ENCODE measurements at regions not wholly inside any gene's neighbourhood (a gene's known extent, or its start where the extent isn't known, plus 50 kb on each side); places are given as distances from the start of the nearest gene placed in this dataset.
"Not testable (repeated sequence)": the region's sequence is repeated elsewhere in the genome, so short reads cannot be mapped to it uniquely, and the experiment has no call there.

DNA sequence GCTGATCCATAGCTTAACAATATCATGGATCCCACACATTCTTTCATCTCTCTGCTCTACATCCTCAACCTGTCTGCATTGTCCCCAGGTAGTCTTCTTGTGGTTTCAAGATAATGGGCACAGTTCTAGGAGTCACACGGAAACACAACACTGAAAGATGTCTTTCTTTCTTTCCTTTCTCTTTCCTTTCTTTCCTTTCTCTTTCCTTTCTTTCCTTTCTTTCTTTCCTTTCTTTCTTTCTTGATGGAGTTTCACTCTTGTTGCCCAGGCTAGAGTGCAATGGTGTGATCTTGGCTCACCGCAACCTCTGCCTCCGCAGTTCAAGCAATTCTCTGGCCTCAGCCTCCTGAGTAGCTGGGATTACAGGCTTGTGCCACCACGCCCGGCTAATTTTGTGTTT is 76.2 kb upstream of the PPM1B start:
- H3K4me3 Mint-ChIP-seq; H3K9me3 Mint-ChIP-seq; H3K27ac Mint-ChIP-seq; ATAC-seq (replicated peaks in 1 of 2); DNase-seq; H3K36me3 Mint-ChIP-seq (ENCODE audit: insufficient read depth in 2 of 2): not testable (repeated sequence)
- peaks cover 11% of the 10 kb centered on the region for H3K27me3 Mint-ChIP-seq (ENCODE audit: low read depth)
- H3K4me1 Mint-ChIP-seq (ENCODE audit: low read depth) = peaks cover 24% of the 10 kb centered on the region

DNA sequence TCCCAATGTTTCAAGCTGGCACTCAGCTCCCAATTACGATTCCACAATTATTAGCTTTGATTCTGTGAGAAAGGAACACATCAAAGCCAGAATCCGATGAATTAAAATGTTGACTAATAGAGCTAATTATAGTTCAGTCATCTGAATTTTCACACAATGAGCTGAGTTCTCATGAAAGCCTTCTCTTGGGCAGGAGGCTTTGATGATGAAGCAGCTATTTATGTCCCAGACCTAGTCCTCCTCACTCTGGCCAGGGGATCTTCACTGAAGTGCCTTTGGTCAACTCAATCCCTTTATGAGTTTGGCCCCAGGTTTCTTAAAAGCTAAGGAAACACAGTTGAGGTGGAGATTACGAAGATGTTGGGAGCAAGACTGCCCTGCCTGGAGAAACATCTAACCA is 74.7 kb upstream of the PPM1B start:
- H3K9me3 Mint-ChIP-seq = no peaks in the 10 kb centered on the region
- no peak for ATAC-seq (replicated peaks in 1 of 2)
- no peak for DNase-seq
- no peak overlapping the region for H3K27ac Mint-ChIP-seq
- peaks cover 28% of the 10 kb centered on the region for H3K4me1 Mint-ChIP-seq (ENCODE audit: low read depth)
- H3K4me3 Mint-ChIP-seq = no peak overlapping the region
- H3K36me3 Mint-ChIP-seq (ENCODE audit: insufficient read depth in 2 of 2) = no peaks in the 10 kb centered on the region
- H3K27me3 Mint-ChIP-seq (ENCODE audit: low read depth) = peaks cover 5% of the 10 kb centered on the region

DNA sequence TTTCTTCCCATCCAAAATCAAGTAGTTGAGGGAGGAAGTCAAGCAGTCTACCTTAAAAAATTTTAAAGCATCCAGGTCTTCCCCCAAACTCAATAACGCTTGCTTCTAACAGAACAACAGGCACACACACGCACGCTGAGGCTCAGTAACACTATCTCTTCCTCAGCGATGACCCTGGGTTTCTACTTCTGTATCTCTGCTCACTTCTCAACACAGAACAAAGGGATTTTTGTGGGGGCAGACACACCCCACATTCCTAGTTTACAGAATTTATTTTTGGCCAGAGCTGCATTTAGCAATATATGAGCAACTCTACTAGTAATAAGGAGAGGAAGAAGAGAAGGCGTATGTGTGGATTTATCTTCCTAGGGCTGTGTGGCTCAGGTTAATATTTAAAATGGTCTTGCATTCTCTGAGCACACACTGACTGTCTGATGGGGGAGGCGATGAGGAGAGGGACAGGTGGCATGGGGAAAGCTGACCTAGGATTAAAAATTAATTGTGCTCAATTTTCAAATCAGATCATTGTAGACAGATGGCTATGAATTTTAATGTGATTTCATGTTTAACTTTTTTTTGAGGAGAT is 71.3 kb upstream of the PPM1B start:
- Mint-ChIP-seq H3K27me3 (ENCODE audit: low read depth) (peaks cover 5% of the 10 kb centered on the region), H3K4me3 (no peak overlapping the region)
- ATAC-seq (replicated peaks in 1 of 2) = no peak

DNA sequence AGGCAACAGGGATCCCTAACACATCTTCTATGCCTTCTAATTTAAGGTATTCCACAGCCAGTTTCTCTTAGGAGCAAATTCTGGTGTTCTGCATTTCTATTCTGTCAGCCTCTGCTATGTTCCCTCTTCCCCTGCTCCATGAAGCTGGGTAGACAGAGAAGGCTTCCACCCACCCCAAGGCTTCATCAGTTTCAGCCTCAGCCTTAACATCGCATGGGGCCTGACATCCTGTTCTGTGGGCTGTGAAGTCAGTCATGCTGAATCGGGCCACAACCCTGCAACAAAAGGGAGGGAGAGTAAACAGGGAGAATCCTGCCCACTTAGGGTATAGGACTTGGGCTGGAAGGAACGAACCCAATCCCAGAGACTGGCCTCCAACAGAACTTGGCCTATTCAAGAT is 70.6 kb upstream of the PPM1B start:
- Mint-ChIP-seq H3K9me3 (no peaks in the 10 kb centered on the region), H3K4me1 (ENCODE audit: low read depth) (peaks cover 23% of the 10 kb centered on the region), H3K27ac (no peak overlapping the region), H3K36me3 (ENCODE audit: insufficient read depth in 2 of 2) (no peaks in the 10 kb centered on the region), H3K4me3 (no peak overlapping the region), H3K27me3 (ENCODE audit: low read depth) (peaks cover 5% of the 10 kb centered on the region)
- ATAC-seq (replicated peaks in 1 of 2) = peak; percentile 38 to 66
- no peak for DNase-seq

More for the DNA sequence above, 71.3 kb upstream of the PPM1B start:
- DNase-seq = no peak
- Mint-ChIP-seq H3K36me3 (ENCODE audit: insufficient read depth in 2 of 2) (no peaks in the 10 kb centered on the region), H3K9me3 (no peaks in the 10 kb centered on the region), H3K4me1 (ENCODE audit: low read depth) (peaks cover 19% of the 10 kb centered on the region), H3K27ac (no peak overlapping the region)

DNA sequence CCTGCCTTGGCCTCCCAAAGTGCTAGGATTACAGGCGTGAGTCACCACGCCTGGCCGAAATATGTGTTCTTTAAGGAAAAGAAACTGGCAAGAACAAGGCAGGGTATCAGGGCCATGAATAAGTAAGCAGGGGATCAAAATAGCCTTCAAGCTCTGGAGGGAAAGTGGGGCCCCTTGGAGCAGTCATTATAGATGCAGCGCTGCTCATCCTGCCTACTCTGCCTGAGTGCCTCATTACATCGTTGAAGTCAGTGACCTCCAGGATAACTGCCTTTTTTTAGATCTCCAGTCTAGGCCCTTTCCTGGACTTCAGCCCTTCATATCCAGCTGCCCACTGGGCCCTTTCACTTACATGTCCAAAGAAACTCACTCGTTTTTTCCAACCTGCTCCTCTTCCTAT is 69.8 kb upstream of the PPM1B start:
- Mint-ChIP-seq H3K4me3 (no peak overlapping the region), H3K27me3 (ENCODE audit: low read depth) (peaks cover 5% of the 10 kb centered on the region), H3K4me1 (ENCODE audit: low read depth) (peaks cover 28% of the 10 kb centered on the region), H3K36me3 (ENCODE audit: insufficient read depth in 2 of 2) (no peaks in the 10 kb centered on the region), H3K27ac (no peak overlapping the region), H3K9me3 (no peaks in the 10 kb centered on the region)
- ATAC-seq (replicated peaks in 1 of 2) = no peak
- no peak for DNase-seq

DNA sequence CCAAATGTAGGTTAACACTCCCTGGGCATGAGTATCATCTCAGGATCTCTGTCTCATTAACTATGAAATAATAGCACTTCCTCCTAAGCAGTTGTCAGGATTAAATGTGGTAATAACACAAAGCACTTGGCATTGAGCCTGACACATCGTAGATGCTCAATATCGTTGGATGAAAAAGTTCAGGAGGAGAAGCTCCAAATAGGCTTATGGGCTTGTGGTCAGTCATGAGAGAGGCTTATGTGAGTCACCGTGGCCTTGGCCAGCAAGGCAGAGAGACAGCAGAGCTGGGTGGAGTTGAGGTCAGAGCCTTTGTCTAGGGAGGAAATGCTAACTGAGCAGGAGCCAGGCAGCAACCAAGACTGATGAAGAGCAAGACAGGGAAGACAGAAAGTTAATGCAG is 68.3 kb upstream of the PPM1B start:
- ATAC-seq (replicated peaks in 1 of 2) (peak; percentile 50), DNase-seq (no peak)
- Mint-ChIP-seq H3K9me3 (no peaks in the 10 kb centered on the region), H3K27ac (no peak overlapping the region), H3K36me3 (ENCODE audit: insufficient read depth in 2 of 2) (no peaks in the 10 kb centered on the region), H3K4me1 (ENCODE audit: low read depth) (peaks cover 28% of the 10 kb centered on the region), H3K4me3 (no peak overlapping the region), H3K27me3 (ENCODE audit: low read depth) (peaks cover 5% of the 10 kb centered on the region)

DNA sequence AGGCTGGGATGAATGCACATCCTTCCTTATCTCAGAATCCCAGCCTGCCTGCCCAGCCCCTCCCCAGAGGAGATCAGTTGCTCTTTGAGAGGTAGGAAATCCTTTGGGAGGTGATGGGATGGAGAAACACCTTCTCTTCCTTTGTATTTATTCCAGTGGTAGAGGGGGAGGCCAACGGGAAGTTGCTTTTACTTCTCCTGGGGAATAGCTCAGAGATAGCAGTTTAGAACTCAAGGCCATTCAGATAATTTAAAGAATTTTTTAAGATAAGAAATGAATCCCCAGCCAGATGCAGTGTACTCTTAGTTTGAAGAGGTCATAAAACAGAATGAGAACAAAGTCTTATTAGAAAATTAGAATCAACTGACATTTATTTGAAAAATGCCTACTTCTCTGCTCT is 67.4 kb upstream of the PPM1B start:
- peaks cover 28% of the 10 kb centered on the region for H3K4me1 Mint-ChIP-seq (ENCODE audit: low read depth)
- no peaks in the 10 kb centered on the region for H3K36me3 Mint-ChIP-seq (ENCODE audit: insufficient read depth in 2 of 2)
- DNase-seq = no peak
- H3K9me3 Mint-ChIP-seq = no peaks in the 10 kb centered on the region
- peaks cover 5% of the 10 kb centered on the region for H3K27me3 Mint-ChIP-seq (ENCODE audit: low read depth)
- H3K27ac Mint-ChIP-seq = no peak overlapping the region
- H3K4me3 Mint-ChIP-seq = no peak overlapping the region
- ATAC-seq (replicated peaks in 1 of 2) = no peak

DNA sequence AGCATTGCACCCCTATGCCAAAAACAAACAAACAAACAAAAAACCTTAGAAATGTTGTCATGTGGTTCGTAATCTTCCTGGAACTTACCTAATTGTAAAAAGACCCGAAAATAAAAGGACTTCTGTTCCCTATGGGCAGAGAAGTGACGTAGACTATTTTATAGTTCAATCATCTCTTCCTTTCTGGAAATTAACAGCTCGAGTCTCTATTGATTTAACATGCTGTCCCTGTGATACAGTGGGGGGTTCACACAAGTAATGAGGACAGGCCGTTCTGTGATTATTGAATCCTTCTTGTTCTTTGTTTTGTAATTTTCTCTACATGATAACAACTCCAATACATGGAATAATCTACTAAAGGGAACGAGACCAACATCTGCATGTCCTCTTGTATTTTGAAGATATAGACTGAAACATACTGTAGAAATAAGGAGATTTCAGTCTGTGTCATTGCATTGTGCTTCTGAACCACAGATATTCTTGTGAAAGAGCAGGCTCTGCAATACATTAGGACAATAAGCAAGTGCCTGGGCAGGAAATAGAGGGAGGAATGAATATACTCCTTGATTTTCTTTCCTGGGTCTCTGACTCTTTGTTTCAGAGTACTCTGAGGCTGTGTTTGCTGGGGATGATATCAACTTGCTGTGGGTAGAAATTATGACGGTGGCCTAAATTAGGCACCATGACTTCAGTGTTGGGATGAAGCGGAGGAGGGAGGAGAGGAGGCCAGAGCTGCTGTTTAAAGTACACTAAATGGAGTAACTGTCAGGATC is 65.7 kb upstream of the PPM1B start:
- peak overlapping the region; percentile 31 for H3K27ac Mint-ChIP-seq
- DNase-seq (no peak), ATAC-seq (replicated peaks in 1 of 2) (peak; percentile 64 to 82)
- peaks cover 20% of the 10 kb centered on the region for H3K4me1 Mint-ChIP-seq (ENCODE audit: low read depth)
- no peaks in the 10 kb centered on the region for H3K27me3 Mint-ChIP-seq (ENCODE audit: low read depth)
- peak overlapping the region in 1 of 2 donors; percentile 32 for H3K4me3 Mint-ChIP-seq
- no peaks in the 10 kb centered on the region for H3K36me3 Mint-ChIP-seq (ENCODE audit: insufficient read depth in 2 of 2)
- no peaks in the 10 kb centered on the region for H3K9me3 Mint-ChIP-seq

DNA sequence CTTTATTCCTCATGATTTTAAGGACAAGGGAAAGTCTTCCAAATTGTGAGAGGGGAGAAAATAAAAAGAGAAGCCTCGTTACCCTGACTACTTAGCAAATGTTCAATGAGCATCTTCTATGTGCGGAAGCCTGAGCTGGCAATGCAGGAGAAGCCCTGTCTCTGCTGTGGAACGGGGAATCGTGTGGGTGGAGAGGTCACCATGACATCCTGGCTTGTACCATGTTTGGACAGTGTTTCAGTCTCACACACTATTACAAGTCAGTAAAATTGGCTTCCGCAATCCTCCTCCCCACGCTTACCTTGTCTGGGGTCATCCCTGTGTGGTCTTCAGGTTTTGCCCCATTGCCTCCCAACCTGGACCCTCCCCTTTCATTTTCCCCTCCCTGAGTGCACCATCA is 65.0 kb upstream of the PPM1B start:
- Mint-ChIP-seq H3K4me3 (peak overlapping the region in 1 of 2 donors; percentile 32), H3K36me3 (ENCODE audit: insufficient read depth in 2 of 2) (no peaks in the 10 kb centered on the region), H3K4me1 (ENCODE audit: low read depth) (peaks cover 18% of the 10 kb centered on the region), H3K27me3 (ENCODE audit: low read depth) (no peaks in the 10 kb centered on the region), H3K27ac (no peak overlapping the region), H3K9me3 (no peaks in the 10 kb centered on the region)
- DNase-seq (no peak), ATAC-seq (replicated peaks in 1 of 2) (no peak)

DNA sequence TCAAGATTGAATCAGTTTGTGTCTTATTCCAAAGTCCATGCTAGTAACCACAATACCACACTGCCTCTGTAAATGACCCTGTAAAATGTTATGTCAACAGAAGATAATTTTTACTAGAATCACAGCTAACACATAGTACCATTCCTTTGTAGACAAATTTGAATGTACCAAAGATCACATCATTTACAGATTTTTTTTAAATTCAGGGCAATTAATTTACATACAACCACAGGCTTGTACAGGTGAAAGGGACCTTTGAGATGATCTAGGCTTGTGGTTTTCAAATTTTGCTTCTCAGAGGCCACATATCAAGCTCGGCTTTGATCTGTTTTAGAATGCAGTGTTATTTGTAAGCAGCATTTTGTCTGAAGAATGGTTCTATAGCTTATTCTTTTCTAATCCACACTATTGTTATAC is 63.8 kb upstream of the PPM1B start:
- Mint-ChIP-seq H3K4me3 (no peak overlapping the region), H3K36me3 (ENCODE audit: insufficient read depth in 2 of 2) (no peaks in the 10 kb centered on the region), H3K27me3 (ENCODE audit: low read depth) (no peaks in the 10 kb centered on the region), H3K4me1 (ENCODE audit: low read depth) (peaks cover 25% of the 10 kb centered on the region), H3K9me3 (no peaks in the 10 kb centered on the region), H3K27ac (no peak overlapping the region)
- ATAC-seq (replicated peaks in 1 of 2) = no peak
- no peak for DNase-seq

DNA sequence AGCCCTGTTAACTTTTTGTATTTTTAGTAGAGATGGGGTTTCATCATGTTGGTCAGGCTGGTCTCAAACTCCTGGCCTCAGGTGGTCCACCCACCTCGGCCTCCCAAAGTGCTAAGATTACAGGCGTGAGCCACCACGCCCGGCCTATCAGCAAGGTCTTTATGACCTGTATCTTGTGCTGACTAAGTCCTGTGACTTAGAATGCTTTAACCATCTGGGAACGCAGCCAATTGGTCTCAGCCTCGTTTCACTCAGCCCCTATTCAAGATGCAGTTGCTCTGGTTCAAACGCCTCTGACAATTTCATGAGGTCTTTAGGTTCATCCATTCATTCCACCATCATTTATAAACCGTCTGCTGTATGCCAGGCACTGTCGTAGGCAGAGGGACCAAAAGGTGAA is 62.2 kb upstream of the PPM1B start:
- H3K4me3 Mint-ChIP-seq; H3K27me3 Mint-ChIP-seq (ENCODE audit: low read depth); DNase-seq; H3K36me3 Mint-ChIP-seq (ENCODE audit: insufficient read depth in 2 of 2); H3K9me3 Mint-ChIP-seq; ATAC-seq (replicated peaks in 1 of 2); H3K27ac Mint-ChIP-seq: not testable (repeated sequence)
- H3K4me1 Mint-ChIP-seq (ENCODE audit: low read depth) = peaks cover 20% of the 10 kb centered on the region

DNA sequence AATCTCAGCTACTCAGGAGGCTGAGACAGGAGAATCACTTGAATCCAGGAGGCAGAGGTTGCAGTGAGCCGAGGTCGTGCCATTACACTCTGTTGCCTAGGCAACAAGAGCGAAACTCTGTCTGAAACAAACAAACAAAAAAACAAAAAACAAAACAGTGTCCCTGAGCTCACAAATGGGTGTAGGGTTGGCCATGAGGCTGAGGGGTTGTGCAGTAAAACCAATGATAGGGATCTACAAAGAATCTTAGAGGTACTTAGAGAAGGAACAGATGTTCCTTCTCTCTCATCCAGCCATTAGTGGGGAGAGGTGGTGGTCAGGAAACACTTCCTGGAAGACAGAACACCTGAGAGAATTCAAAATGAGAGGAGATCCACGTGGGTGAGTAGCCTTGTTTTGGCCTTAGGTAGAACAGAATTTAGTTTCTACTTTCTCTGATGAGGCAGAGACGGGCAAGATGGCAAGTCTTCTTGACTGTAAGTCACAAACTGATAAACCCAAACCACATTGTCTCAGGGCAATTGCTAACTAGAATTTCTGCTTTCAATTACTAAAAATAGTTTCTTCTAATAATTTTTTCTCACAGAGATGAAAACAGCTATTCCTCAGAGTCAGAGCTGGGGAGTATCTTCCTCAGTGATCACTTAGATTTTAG is 61.5 kb upstream of the PPM1B start:
- no peaks in the 10 kb centered on the region for H3K36me3 Mint-ChIP-seq (ENCODE audit: insufficient read depth in 2 of 2)
- no peaks in the 10 kb centered on the region for H3K9me3 Mint-ChIP-seq
- DNase-seq (no peak), ATAC-seq (replicated peaks in 1 of 2) (no peak)
- no peaks in the 10 kb centered on the region for H3K27me3 Mint-ChIP-seq (ENCODE audit: low read depth)
- peaks cover 20% of the 10 kb centered on the region for H3K4me1 Mint-ChIP-seq (ENCODE audit: low read depth)
- no peak overlapping the region for H3K27ac Mint-ChIP-seq
- no peak overlapping the region for H3K4me3 Mint-ChIP-seq

DNA sequence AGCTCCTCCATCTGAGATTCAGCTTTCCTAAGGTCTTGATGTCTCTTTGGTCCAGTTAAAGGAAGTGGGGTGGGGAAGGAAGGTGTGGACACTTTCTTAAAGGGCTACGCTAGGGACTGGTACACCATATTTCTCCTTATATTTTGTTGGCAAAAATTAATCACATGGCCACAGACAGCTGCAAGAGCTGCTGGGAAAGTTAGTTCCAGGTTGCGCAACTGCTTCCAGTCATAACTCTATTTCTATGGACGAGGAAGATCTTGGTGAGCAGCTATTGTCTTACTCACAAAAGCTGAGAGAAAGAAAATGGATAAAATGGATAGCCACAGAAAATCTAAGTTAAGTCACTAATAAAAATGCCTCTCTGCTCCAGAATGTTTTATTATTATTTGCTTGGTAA is 60.7 kb upstream of the PPM1B start:
- DNase-seq = no peak
- Mint-ChIP-seq H3K36me3 (ENCODE audit: insufficient read depth in 2 of 2) (no peaks in the 10 kb centered on the region), H3K27me3 (ENCODE audit: low read depth) (no peaks in the 10 kb centered on the region), H3K4me1 (ENCODE audit: low read depth) (peaks cover 16% of the 10 kb centered on the region), H3K4me3 (no peak overlapping the region), H3K27ac (no peak overlapping the region), H3K9me3 (no peaks in the 10 kb centered on the region)
- ATAC-seq (replicated peaks in 1 of 2) = no peak
